ENCODE measurements at regions not wholly inside any gene's neighbourhood (a gene's known extent, or its start where the extent isn't known, plus 50 kb on each side); places are given as distances from the start of the nearest gene placed in this dataset.

- no peak overlapping the region for H3K4me3 Mint-ChIP-seq
- no peak for DNase-seq
- POLR2A ChIA-PET (ENCODE audit: partially characterized antibody) = no interaction called here
These were observed 316.3 kb upstream of the SORCS1 start for GRCh38 chr10:107480781-107481180.

GRCh38 chr10:107477266-107477665 is 312.8 kb upstream of the SORCS1 start:
- Mint-ChIP-seq H3K4me1 (no peaks in the 10 kb centered on the region), H3K27me3 (no peaks in the 10 kb centered on the region), H3K27ac (no peak overlapping the region), H3K36me3 (no peaks in the 10 kb centered on the region), H3K4me3 (no peak overlapping the region), H3K9me3 (peaks cover 0 to 22% (median 9%) of the 10 kb centered on the region in 8 donors)
- CTCF ChIA-PET (ENCODE audit: partially characterized antibody) = no interaction called here
- Histone ChIP-seq H3K27me3 (ENCODE audit: insufficient read depth, low read length) (no peaks in the 10 kb centered on the region), H3K27ac (ENCODE audit: low read depth, low read length) (no peak overlapping the region), H3K4me1 (ENCODE audit: insufficient read depth, low read length) (no peaks in the 10 kb centered on the region), H3K36me3 (ENCODE audit: insufficient read depth, low read length) (no peaks in the 10 kb centered on the region), H3K4me3 (ENCODE audit: low read length in 2 of 2) (no peak overlapping the region), H3K9me3 (ENCODE audit: control insufficient read depth in 1 of 2, low read length in 2 of 2) (peaks cover 0 to 6% of the 10 kb centered on the region in 2 donors)
- POLR2A ChIA-PET (ENCODE audit: partially characterized antibody) = no interaction called here
- intact Hi-C loops (cut with micrococcal nuclease) = no loop called here
- no peak for DNase-seq

More at GRCh38 chr10:107480781-107481180, 316.3 kb upstream of the SORCS1 start:
- H3K27me3 Mint-ChIP-seq = no peaks in the 10 kb centered on the region
- H3K9me3 Mint-ChIP-seq = peaks cover 4 to 32% (median 10%) of the 10 kb centered on the region in 8 donors
- Histone ChIP-seq H3K4me1 (ENCODE audit: insufficient read depth, low read length) (no peaks in the 10 kb centered on the region), H3K4me3 (ENCODE audit: low read length in 2 of 2) (no peak overlapping the region), H3K27me3 (ENCODE audit: insufficient read depth, low read length) (no peaks in the 10 kb centered on the region), H3K27ac (ENCODE audit: low read depth, low read length) (no peak overlapping the region), H3K9me3 (ENCODE audit: control insufficient read depth in 1 of 2, low read length in 2 of 2) (peaks cover 0 to 3% of the 10 kb centered on the region in 2 donors), H3K36me3 (ENCODE audit: insufficient read depth, low read length) (no peaks in the 10 kb centered on the region)
- H3K27ac Mint-ChIP-seq = no peak overlapping the region
- no peaks in the 10 kb centered on the region for H3K4me1 Mint-ChIP-seq
- CTCF ChIA-PET (ENCODE audit: partially characterized antibody) = no interaction called here
- H3K36me3 Mint-ChIP-seq = no peaks in the 10 kb centered on the region
- intact Hi-C loops (cut with micrococcal nuclease) = no loop called here

GRCh38 chr10:107476408-107476807 is 311.9 kb upstream of the SORCS1 start:
- intact Hi-C loops (cut with micrococcal nuclease) = no loop called here
- ChIA-PET CTCF (ENCODE audit: partially characterized antibody) (no interaction called here), POLR2A (ENCODE audit: partially characterized antibody) (no interaction called here)
- Histone ChIP-seq H3K9me3 (ENCODE audit: control insufficient read depth in 1 of 2, low read length in 2 of 2) (peaks cover 0 to 6% of the 10 kb centered on the region in 2 donors), H3K36me3 (ENCODE audit: insufficient read depth, low read length) (no peaks in the 10 kb centered on the region), H3K27ac (ENCODE audit: low read depth, low read length) (no peak overlapping the region), H3K4me1 (ENCODE audit: insufficient read depth, low read length) (no peaks in the 10 kb centered on the region), H3K27me3 (ENCODE audit: insufficient read depth, low read length) (no peaks in the 10 kb centered on the region), H3K4me3 (ENCODE audit: low read length in 2 of 2) (no peak overlapping the region)
- Mint-ChIP-seq H3K36me3 (no peaks in the 10 kb centered on the region), H3K4me3 (no peak overlapping the region), H3K27ac (no peak overlapping the region), H3K9me3 (peaks cover 0 to 17% (median 9%) of the 10 kb centered on the region in 8 donors), H3K4me1 (no peaks in the 10 kb centered on the region), H3K27me3 (no peaks in the 10 kb centered on the region)
- DNase-seq = no peak

GRCh38 chr10:107474650-107475049 is 310.1 kb upstream of the SORCS1 start:
- Mint-ChIP-seq H3K4me3 (no peak overlapping the region), H3K36me3 (no peaks in the 10 kb centered on the region), H3K27ac (no peak overlapping the region), H3K9me3 (peaks cover 0 to 24% (median 12%) of the 10 kb centered on the region in 8 donors), H3K27me3 (no peaks in the 10 kb centered on the region), H3K4me1 (no peaks in the 10 kb centered on the region)
- ChIA-PET POLR2A (ENCODE audit: partially characterized antibody) (no interaction called here), CTCF (ENCODE audit: partially characterized antibody) (no interaction called here)
- no peaks in the 10 kb centered on the region for H3K27me3 ChIP-seq (ENCODE audit: insufficient read depth, low read length)
- H3K4me3 ChIP-seq (ENCODE audit: low read length in 2 of 2) = no peak overlapping the region
- H3K36me3 ChIP-seq (ENCODE audit: insufficient read depth, low read length) = no peaks in the 10 kb centered on the region
- peaks cover 0 to 6% of the 10 kb centered on the region in 2 donors for H3K9me3 ChIP-seq (ENCODE audit: control insufficient read depth in 1 of 2, low read length in 2 of 2)
- intact Hi-C loops (cut with micrococcal nuclease) = no loop called here
- no peaks in the 10 kb centered on the region for H3K4me1 ChIP-seq (ENCODE audit: insufficient read depth, low read length)
- DNase-seq = no peak
- H3K27ac ChIP-seq (ENCODE audit: low read depth, low read length) = no peak overlapping the region

GRCh38 chr10:107473225-107473624 is 308.7 kb upstream of the SORCS1 start:
- H3K4me3 Mint-ChIP-seq = no peak overlapping the region
- POLR2A ChIA-PET (ENCODE audit: partially characterized antibody) = no interaction called here
- Histone ChIP-seq H3K4me1 (ENCODE audit: insufficient read depth, low read length) (no peaks in the 10 kb centered on the region), H3K36me3 (ENCODE audit: insufficient read depth, low read length) (no peaks in the 10 kb centered on the region), H3K27ac (ENCODE audit: low read depth, low read length) (no peak overlapping the region), H3K9me3 (ENCODE audit: control insufficient read depth in 1 of 2, low read length in 2 of 2) (peaks cover 0 to 6% of the 10 kb centered on the region in 2 donors), H3K27me3 (ENCODE audit: insufficient read depth, low read length) (no peaks in the 10 kb centered on the region), H3K4me3 (ENCODE audit: low read length in 2 of 2) (no peak overlapping the region)
- CTCF ChIA-PET (ENCODE audit: partially characterized antibody) = no interaction called here
- H3K27me3 Mint-ChIP-seq = no peaks in the 10 kb centered on the region
- intact Hi-C loops (cut with micrococcal nuclease) = no loop called here
- no peaks in the 10 kb centered on the region for H3K36me3 Mint-ChIP-seq
- H3K27ac Mint-ChIP-seq = no peak overlapping the region
- peaks cover 0 to 24% (median 11%) of the 10 kb centered on the region in 8 donors for H3K9me3 Mint-ChIP-seq
- H3K4me1 Mint-ChIP-seq = no peaks in the 10 kb centered on the region
- DNase-seq = no peak

- Histone ChIP-seq H3K27ac (ENCODE audit: low read depth, low read length) (no peak overlapping the region), H3K9me3 (ENCODE audit: control insufficient read depth in 1 of 2, low read length in 2 of 2) (peaks cover 0 to 3% of the 10 kb centered on the region in 2 donors), H3K36me3 (ENCODE audit: insufficient read depth, low read length) (no peaks in the 10 kb centered on the region), H3K4me1 (ENCODE audit: insufficient read depth, low read length) (no peaks in the 10 kb centered on the region), H3K4me3 (ENCODE audit: low read length in 2 of 2) (no peak overlapping the region), H3K27me3 (ENCODE audit: insufficient read depth, low read length) (no peaks in the 10 kb centered on the region)
- no peaks in the 10 kb centered on the region for H3K36me3 Mint-ChIP-seq
- no peak overlapping the region for H3K4me3 Mint-ChIP-seq
- DNase-seq = no peak
- H3K27me3 Mint-ChIP-seq = no peaks in the 10 kb centered on the region
- peaks cover 0 to 24% (median 9%) of the 10 kb centered on the region in 8 donors for H3K9me3 Mint-ChIP-seq
- ChIA-PET POLR2A (ENCODE audit: partially characterized antibody) (no interaction called here), CTCF (ENCODE audit: partially characterized antibody) (no interaction called here)
- H3K4me1 Mint-ChIP-seq = no peaks in the 10 kb centered on the region
- no peak overlapping the region for H3K27ac Mint-ChIP-seq
- intact Hi-C loops (cut with micrococcal nuclease) = no loop called here
These were observed 307.4 kb upstream of the SORCS1 start for GRCh38 chr10:107471911-107472310.

GRCh38 chr10:107453561-107453960 is 289.1 kb upstream of the SORCS1 start:
- Mint-ChIP-seq H3K27ac (no peak overlapping the region), H3K36me3 (no peaks in the 10 kb centered on the region), H3K27me3 (no peaks in the 10 kb centered on the region), H3K4me3 (no peak overlapping the region), H3K9me3 (peaks cover 0 to 11% (median 6%) of the 10 kb centered on the region in 8 donors), H3K4me1 (no peaks in the 10 kb centered on the region)
- Histone ChIP-seq H3K27me3 (ENCODE audit: insufficient read depth, low read length) (no peaks in the 10 kb centered on the region), H3K27ac (ENCODE audit: low read depth, low read length) (no peak overlapping the region), H3K9me3 (ENCODE audit: control insufficient read depth in 1 of 2, low read length in 2 of 2) (no peaks in the 10 kb centered on the region), H3K4me3 (ENCODE audit: low read length in 2 of 2) (no peak overlapping the region), H3K36me3 (ENCODE audit: insufficient read depth, low read length) (no peaks in the 10 kb centered on the region), H3K4me1 (ENCODE audit: insufficient read depth, low read length) (no peaks in the 10 kb centered on the region)
- ChIA-PET CTCF (ENCODE audit: partially characterized antibody) (no interaction called here), POLR2A (ENCODE audit: partially characterized antibody) (no interaction called here)
- intact Hi-C loops (cut with micrococcal nuclease) = no loop called here
- DNase-seq = no peak

GRCh38 chr10:107451047-107451446 is 286.5 kb upstream of the SORCS1 start:
- Histone ChIP-seq H3K4me1 (ENCODE audit: insufficient read depth, low read length) (no peaks in the 10 kb centered on the region), H3K36me3 (ENCODE audit: insufficient read depth, low read length) (no peaks in the 10 kb centered on the region), H3K27me3 (ENCODE audit: insufficient read depth, low read length) (no peaks in the 10 kb centered on the region), H3K27ac (ENCODE audit: low read depth, low read length) (no peak overlapping the region), H3K9me3 (ENCODE audit: control insufficient read depth in 1 of 2, low read length in 2 of 2) (no peaks in the 10 kb centered on the region), H3K4me3 (ENCODE audit: low read length in 2 of 2) (no peak overlapping the region)
- Mint-ChIP-seq H3K4me3 (no peak overlapping the region), H3K9me3 (peaks cover 0 to 16% (median 7%) of the 10 kb centered on the region in 8 donors), H3K27ac (no peak overlapping the region), H3K4me1 (no peaks in the 10 kb centered on the region), H3K27me3 (no peaks in the 10 kb centered on the region), H3K36me3 (no peaks in the 10 kb centered on the region)
- ChIA-PET CTCF (ENCODE audit: partially characterized antibody) (no interaction called here), POLR2A (ENCODE audit: partially characterized antibody) (no interaction called here)
- no peak for DNase-seq
- intact Hi-C loops (cut with micrococcal nuclease) = no loop called here
